ENCODE measurements at regions not wholly inside any gene's neighbourhood (a gene's known extent, or its start where the extent isn't known, plus 50 kb on each side); places are given as distances from the start of the nearest gene placed in this dataset.
A peak's percentile ranks its signal among the peaks of the same experiment; 100 is the strongest.

DNA sequence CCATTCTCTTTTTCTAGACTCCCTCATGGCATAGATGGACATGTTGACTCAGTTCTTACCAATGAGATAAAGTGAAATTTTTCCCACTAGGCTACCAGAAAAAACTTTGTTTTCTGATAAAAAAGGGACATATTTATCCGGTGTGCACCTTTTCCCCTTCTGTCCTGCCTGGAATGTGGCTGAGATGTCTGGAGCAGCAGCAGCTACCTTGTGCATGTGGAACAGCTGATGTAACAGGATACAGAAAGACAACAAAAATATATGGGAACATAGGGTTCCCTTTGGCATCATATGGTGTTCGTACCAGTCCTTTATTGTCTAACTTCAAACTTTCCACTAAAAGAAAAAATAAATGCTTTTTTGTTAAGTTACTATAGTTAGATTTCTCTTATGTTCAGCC lies 460.2 kb upstream of the HS6ST1 start:
- no peaks in the 10 kb centered on the region for H3K36me3 ChIP-seq (ENCODE audit: control insufficient read depth in 4 of 4, insufficient read depth in 3 of 4, low read depth in 1 of 4, low read length in 3 of 4)
- 78% methylated on average over 2 of the region's 2 CpGs for WGBS
- no peaks in the 10 kb centered on the region for H3K4me1 ChIP-seq (ENCODE audit: control insufficient read depth in 4 of 4, insufficient read depth in 4 of 4, low read length in 3 of 4)
- H3K27me3 ChIP-seq (ENCODE audit: control insufficient read depth in 4 of 4, insufficient read depth in 4 of 4, low read length in 3 of 4): no peaks in the 10 kb centered on the region
- H3K4me3 ChIP-seq (ENCODE audit: low read depth in 1 of 3, low read length in 3 of 3): no peak overlapping the region
- TF ChIP-seq, protein P1, sequence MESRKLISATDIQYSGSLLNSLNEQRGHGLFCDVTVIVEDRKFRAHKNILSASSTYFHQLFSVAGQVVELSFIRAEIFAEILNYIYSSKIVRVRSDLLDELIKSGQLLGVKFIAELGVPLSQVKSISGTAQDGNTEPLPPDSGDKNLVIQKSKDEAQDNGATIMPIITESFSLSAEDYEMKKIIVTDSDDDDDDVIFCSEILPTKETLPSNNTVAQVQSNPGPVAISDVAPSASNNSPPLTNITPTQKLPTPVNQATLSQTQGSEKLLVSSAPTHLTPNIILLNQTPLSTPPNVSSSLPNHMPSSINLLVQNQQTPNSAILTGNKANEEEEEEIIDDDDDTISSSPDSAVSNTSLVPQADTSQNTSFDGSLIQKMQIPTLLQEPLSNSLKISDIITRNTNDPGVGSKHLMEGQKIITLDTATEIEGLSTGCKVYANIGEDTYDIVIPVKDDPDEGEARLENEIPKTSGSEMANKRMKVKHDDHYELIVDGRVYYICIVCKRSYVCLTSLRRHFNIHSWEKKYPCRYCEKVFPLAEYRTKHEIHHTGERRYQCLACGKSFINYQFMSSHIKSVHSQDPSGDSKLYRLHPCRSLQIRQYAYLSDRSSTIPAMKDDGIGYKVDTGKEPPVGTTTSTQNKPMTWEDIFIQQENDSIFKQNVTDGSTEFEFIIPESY (IDR thresholded peaks at IDR 0.05): no peak
- TF ChIP-seq, protein P2, sequence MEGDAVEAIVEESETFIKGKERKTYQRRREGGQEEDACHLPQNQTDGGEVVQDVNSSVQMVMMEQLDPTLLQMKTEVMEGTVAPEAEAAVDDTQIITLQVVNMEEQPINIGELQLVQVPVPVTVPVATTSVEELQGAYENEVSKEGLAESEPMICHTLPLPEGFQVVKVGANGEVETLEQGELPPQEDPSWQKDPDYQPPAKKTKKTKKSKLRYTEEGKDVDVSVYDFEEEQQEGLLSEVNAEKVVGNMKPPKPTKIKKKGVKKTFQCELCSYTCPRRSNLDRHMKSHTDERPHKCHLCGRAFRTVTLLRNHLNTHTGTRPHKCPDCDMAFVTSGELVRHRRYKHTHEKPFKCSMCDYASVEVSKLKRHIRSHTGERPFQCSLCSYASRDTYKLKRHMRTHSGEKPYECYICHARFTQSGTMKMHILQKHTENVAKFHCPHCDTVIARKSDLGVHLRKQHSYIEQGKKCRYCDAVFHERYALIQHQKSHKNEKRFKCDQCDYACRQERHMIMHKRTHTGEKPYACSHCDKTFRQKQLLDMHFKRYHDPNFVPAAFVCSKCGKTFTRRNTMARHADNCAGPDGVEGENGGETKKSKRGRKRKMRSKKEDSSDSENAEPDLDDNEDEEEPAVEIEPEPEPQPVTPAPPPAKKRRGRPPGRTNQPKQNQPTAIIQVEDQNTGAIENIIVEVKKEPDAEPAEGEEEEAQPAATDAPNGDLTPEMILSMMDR (IDR thresholded peaks at IDR 0.05; ENCODE audit: low read depth, low read length, missing input control): no peak
- no peak overlapping the region for H3K27ac ChIP-seq (ENCODE audit: low read depth in 1 of 2, low read length in 2 of 2)
- no peak overlapping the region for H3K9ac ChIP-seq (ENCODE audit: low read depth in 1 of 2, low read length in 2 of 2)
- no peaks in the 10 kb centered on the region for H3K9me3 ChIP-seq (ENCODE audit: control insufficient read depth in 4 of 4, low read length in 3 of 4)
- DNase-seq (ENCODE audit: low spot score): no peak

DNA sequence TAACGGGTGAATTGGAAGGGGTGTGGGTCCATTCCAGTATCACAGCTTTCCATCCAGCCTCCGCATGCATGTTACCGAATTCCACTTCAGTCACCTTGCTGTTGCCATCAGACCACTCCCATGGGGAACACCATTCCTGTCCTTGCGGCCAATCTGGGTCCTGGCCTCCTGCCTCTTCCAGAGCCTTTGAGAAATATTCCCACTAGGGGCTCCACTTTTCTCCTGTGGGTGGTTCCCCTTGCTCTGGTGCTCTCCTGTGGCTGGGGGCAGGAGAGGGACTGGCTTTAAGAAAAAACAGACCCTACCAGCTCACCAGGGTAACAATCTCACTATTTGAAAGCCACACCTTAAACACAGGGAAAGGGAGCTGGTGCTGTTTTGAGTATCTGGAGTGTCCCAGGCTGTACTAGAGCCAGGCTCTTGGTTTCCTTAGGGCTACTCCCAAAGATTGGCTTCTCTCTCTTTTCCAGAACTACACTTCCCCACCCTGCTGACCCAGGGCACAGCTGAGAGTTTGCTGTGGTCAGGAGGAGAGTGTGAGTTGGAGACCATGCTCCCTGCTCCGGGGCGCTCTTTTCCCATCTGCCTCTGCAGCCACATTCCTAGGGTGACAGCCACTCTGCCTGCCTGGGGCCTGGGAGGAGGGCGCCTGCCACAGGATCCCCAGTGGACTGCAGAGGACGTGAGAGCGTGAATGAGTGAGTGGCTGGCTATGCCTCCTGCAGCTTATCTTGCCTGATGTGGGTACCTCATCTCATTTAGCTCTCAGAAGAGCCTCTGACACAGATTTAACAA lies 460.8 kb upstream of the HS6ST1 start:
- no peak overlapping the region for H3K9ac ChIP-seq (ENCODE audit: low read depth in 1 of 2, low read length in 2 of 2)
- H3K27me3 ChIP-seq (ENCODE audit: control insufficient read depth in 4 of 4, insufficient read depth in 4 of 4, low read length in 3 of 4): no peaks in the 10 kb centered on the region
- WGBS: 92% methylated on average over 9 of the region's 9 CpGs
- no peak overlapping the region for H3K4me3 ChIP-seq (ENCODE audit: low read depth in 1 of 3, low read length in 3 of 3)
- no peaks in the 10 kb centered on the region for H3K9me3 ChIP-seq (ENCODE audit: control insufficient read depth in 4 of 4, low read length in 3 of 4)
- H3K4me1 ChIP-seq (ENCODE audit: control insufficient read depth in 4 of 4, insufficient read depth in 4 of 4, low read length in 3 of 4): no peaks in the 10 kb centered on the region
- no peak overlapping the region for H3K27ac ChIP-seq (ENCODE audit: low read depth in 1 of 2, low read length in 2 of 2)
- TF ChIP-seq NR2F2 (IDR thresholded peaks at IDR 0.05): no peak
- no peak for TF ChIP-seq FOXA2 (IDR thresholded peaks at IDR 0.05)
- no peak for TF ChIP-seq EGR1 (IDR thresholded peaks at IDR 0.05; ENCODE audit: low read depth in 2 of 2)
- no peak for TF ChIP-seq YY1 (IDR thresholded peaks at IDR 0.05)
- TF ChIP-seq HNF4G (IDR thresholded peaks at IDR 0.05): no peak
- TF ChIP-seq, protein P2 (IDR thresholded peaks at IDR 0.05; ENCODE audit: low read depth, low read length, missing input control): no peak
- TF ChIP-seq RAD21 (IDR thresholded peaks at IDR 0.05): no peak
- TF ChIP-seq TAF1 (conservative IDR thresholded peaks at IDR 0.05): no peak
- no peak for TF ChIP-seq JUND (IDR thresholded peaks at IDR 0.05)
- no peak for TF ChIP-seq HNF4A (conservative IDR thresholded peaks at IDR 0.05)
- TF ChIP-seq, protein P3, sequence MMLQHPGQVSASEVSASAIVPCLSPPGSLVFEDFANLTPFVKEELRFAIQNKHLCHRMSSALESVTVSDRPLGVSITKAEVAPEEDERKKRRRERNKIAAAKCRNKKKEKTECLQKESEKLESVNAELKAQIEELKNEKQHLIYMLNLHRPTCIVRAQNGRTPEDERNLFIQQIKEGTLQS (IDR thresholded peaks at IDR 0.05): no peak
- no peak for TF ChIP-seq SP1 (IDR thresholded peaks at IDR 0.05)
- TF ChIP-seq REST (IDR thresholded peaks at IDR 0.05): no peak
- DNase-seq (ENCODE audit: low spot score): peak; percentile 12
- no peaks in the 10 kb centered on the region for H3K36me3 ChIP-seq (ENCODE audit: control insufficient read depth in 4 of 4, insufficient read depth in 3 of 4, low read depth in 1 of 4, low read length in 3 of 4)

Measured in liver (tissue), 8 donors.